SK-N-SH (cell line): ENCODE measurements at regions not wholly inside any gene's neighbourhood (a gene's known extent, or its start where the extent isn't known, plus 50 kb on each side); places are given as distances from the start of the nearest gene placed in this dataset.

Experiments
- CTCF ChIA-PET: fragments of 300-600, 350-600 bp; formaldehyde crosslinking; extraction: SDS; loops from one replicate; lab custom pipeline; 2021; lab: Yijun Ruan, JAX
- POLR2A ChIA-PET: fragments of 350-600 bp; sonication (Branson Sonifier 250); formaldehyde crosslinking; extraction: SDS; loops from one replicate; lab custom pipeline; 2020; ENCODE audit warnings: antibody characterized with exemption, inconsistent platforms; lab: Yijun Ruan, JAX
- DNase-seq: peaks from one replicate; pipeline ENCODE4 v3.0.0; 2012
- H2AFZ ChIP-seq: fragments of 200-600 bp; sonication (generic); 2 replicates; pipeline ENCODE4 v1.8.1; 2016; ENCODE audit warnings: antibody characterized with exemption, mild to moderate bottlenecking, low read depth
- H3F3A ChIP-seq: fragments of 200-600 bp; sonication (generic); replicated peaks from 2 replicates; pipeline ENCODE3; 2016; ENCODE audit warnings: antibody characterized with exemption, mild to moderate bottlenecking; ENCODE audit not compliant: insufficient read depth
- H3K27ac ChIP-seq, 2 experiments: fragments of 200-500 bp in 1 of 2; fragments of 200-600 bp in 1 of 2; sonication (Bioruptor generic) in 1 of 2; sonication (generic), shearing (Covaris generic) in 1 of 2; 2 replicates each; pipeline versions ENCODE4 v1.5.1 to v1.6.1; 2014 to 2016; ENCODE audit warnings: low read depth in 2 of 2, inconsistent platforms in 1 of 2, low read length in 1 of 2, mild to moderate bottlenecking in 1 of 2, mixed read lengths in 1 of 2
- H3K27me3 ChIP-seq: fragments of 200-600 bp; sonication (generic), shearing (Covaris generic); 2 replicates; pipeline ENCODE4 v1.6.1; 2016; ENCODE audit warnings: mixed run types; ENCODE audit not compliant: insufficient read depth
- H3K36me3 ChIP-seq, 2 experiments: fragments of 200-500 bp in 1 of 2; fragments of 200-600 bp in 1 of 2; sonication (Bioruptor generic) in 1 of 2; sonication (generic) in 1 of 2; replicated peaks in 1 of 2; 2 replicates each; pipeline versions ENCODE3 to v1.5.1; 2014 to 2016; ENCODE audit warnings: low read length in 1 of 2, mild to moderate bottlenecking in 1 of 2; ENCODE audit not compliant: insufficient read depth in 2 of 2, control insufficient read depth in 1 of 2
- H3K4me1 ChIP-seq, 2 experiments: fragments of 200-500 bp in 1 of 2; fragments of 200-600 bp in 1 of 2; sonication (Bioruptor generic) in 1 of 2; sonication (generic), shearing (Covaris generic) in 1 of 2; 2 replicates each; pipeline versions ENCODE4 v1.5.1 to v1.6.1; 2014 to 2016; ENCODE audit warnings: low read depth in 1 of 2, low read length in 1 of 2, mixed run types in 1 of 2; ENCODE audit not compliant: insufficient read depth in 2 of 2, control insufficient read depth in 1 of 2
- H3K4me2 ChIP-seq: fragments of 200-600 bp; sonication (generic), shearing (Covaris generic); 2 replicates; pipeline ENCODE4 v1.6.1; 2017; ENCODE audit warnings: mixed run types
- H3K4me3 ChIP-seq, 2 experiments: fragments of 200-500 bp in 1 of 2; fragments of 200-600 bp in 1 of 2; sonication (Bioruptor generic) in 1 of 2; sonication (generic), shearing (Covaris generic) in 1 of 2; 2 replicates each; pipeline versions ENCODE4 v1.5.1 to v1.8.1; 2014 to 2016; ENCODE audit warnings: low read depth in 2 of 2, inconsistent platforms in 1 of 2, low read length in 1 of 2, mild to moderate bottlenecking in 1 of 2, mixed read lengths in 1 of 2, moderate library complexity in 1 of 2
- H3K79me2 ChIP-seq: fragments of 200-600 bp; sonication (generic); 2 replicates; pipeline ENCODE4 v1.8.1; 2017; ENCODE audit warnings: mild to moderate bottlenecking; ENCODE audit not compliant: insufficient read depth
- H3K9ac ChIP-seq: fragments of 200-600 bp; sonication (generic); 2 replicates; pipeline ENCODE4 v1.6.1; 2017; ENCODE audit warnings: mixed run types
- H3K9me2 ChIP-seq: fragments of 200-600 bp; sonication (generic); 2 replicates; pipeline ENCODE4 v1.6.1; 2017; ENCODE audit warnings: mixed run types
- H3K9me3 ChIP-seq: fragments of 200-600 bp; sonication (generic); 2 replicates; pipeline ENCODE4 v1.6.1; 2017; ENCODE audit warnings: mixed run types, mild to moderate bottlenecking, moderate library complexity
- H4K20me1 ChIP-seq: fragments of 200-600 bp; sonication (generic); 2 replicates; pipeline ENCODE4 v1.6.1; 2017; ENCODE audit warnings: mild to moderate bottlenecking, mixed run types; ENCODE audit not compliant: insufficient read depth
- ELF1 ChIP-seq: IDR thresholded peaks from 2 replicates; pipeline ENCODE4 v1.4.0; 2012
- EP300 ChIP-seq, 2 experiments: IDR thresholded peaks; 2 replicates each; pipeline versions ENCODE4 v1.4.0 to v1.6.1; 2012; ENCODE audit warnings: borderline replicate concordance in 1 of 2, low read depth in 1 of 2, low read length in 1 of 2
- EZH2phosphoT487 ChIP-seq: fragments of 200-600 bp; sonication (generic); IDR thresholded peaks from 2 replicates; pipeline ENCODE4 v1.6.1; 2017; ENCODE audit warnings: low read depth, mixed run types, mild to moderate bottlenecking, antibody characterized with exemption, moderate library complexity, borderline replicate concordance
- GABPA ChIP-seq: IDR thresholded peaks from 2 replicates; pipeline ENCODE4 v1.4.0; 2012; ENCODE audit warnings: low read depth, mild to moderate bottlenecking
- JUND ChIP-seq: IDR thresholded peaks from 2 replicates; pipeline ENCODE4 v1.4.0; 2012
- NFIC ChIP-seq: IDR thresholded peaks from 2 replicates; pipeline ENCODE4 v1.4.0; 2012; ENCODE audit warnings: borderline replicate concordance
- NRF1 ChIP-seq: IDR thresholded peaks from 2 replicates; pipeline ENCODE4 v1.6.1; 2012; ENCODE audit warnings: low read depth, mild to moderate bottlenecking, low read length
- RCOR1 ChIP-seq: fragments of 150-350 bp; IDR thresholded peaks from 2 replicates; pipeline ENCODE4 v1.6.1; 2017; ENCODE audit warnings: antibody characterized with exemption, low read length
- RXRA ChIP-seq: IDR thresholded peaks from 2 replicates; pipeline ENCODE4 v1.4.0; 2012; ENCODE audit warnings: low read depth, mild to moderate bottlenecking, borderline replicate concordance
- TCF12 ChIP-seq: IDR thresholded peaks from 2 replicates; pipeline ENCODE4 v1.4.0; 2012
- WGBS: methylation state at CpG from one replicate; pipeline ENCODE4 v1.1.6; 2017; ENCODE audit warnings: low lambda C conversion rate; 5-methylcytosine and 5-hydroxymethylcytosine counted together
- TF ChIP-seq, protein P1 (sequence below): fragments of 200-600 bp; sonication (generic); IDR thresholded peaks from 2 replicates; pipeline ENCODE4 v1.6.1; 2017; ENCODE audit warnings: antibody characterized with exemption, mild to moderate bottlenecking, moderate library complexity
- TF ChIP-seq, protein P2 (sequence below): IDR thresholded peaks from 2 replicates; pipeline ENCODE4 v1.4.0; 2012; ENCODE audit warnings: low read depth
- TF ChIP-seq, protein P3 (sequence below): IDR thresholded peaks from 2 replicates; pipeline ENCODE4; 2012
- TF ChIP-seq, protein P4 (sequence below): IDR thresholded peaks from 2 replicates; pipeline ENCODE4 v1.6.1; 2012; ENCODE audit warnings: mild to moderate bottlenecking, low read depth, low read length, moderate library complexity
- TF ChIP-seq, protein P5 (sequence below): IDR thresholded peaks from 2 replicates; pipeline ENCODE4 v1.4.0; 2012; ENCODE audit warnings: low read depth, borderline replicate concordance
- TF ChIP-seq, protein P6 (sequence below): fragments of 150-350 bp; IDR thresholded peaks from 2 replicates; pipeline ENCODE4 v1.6.1; 2016; ENCODE audit warnings: mild to moderate bottlenecking, low read depth, low read length

DNA sequence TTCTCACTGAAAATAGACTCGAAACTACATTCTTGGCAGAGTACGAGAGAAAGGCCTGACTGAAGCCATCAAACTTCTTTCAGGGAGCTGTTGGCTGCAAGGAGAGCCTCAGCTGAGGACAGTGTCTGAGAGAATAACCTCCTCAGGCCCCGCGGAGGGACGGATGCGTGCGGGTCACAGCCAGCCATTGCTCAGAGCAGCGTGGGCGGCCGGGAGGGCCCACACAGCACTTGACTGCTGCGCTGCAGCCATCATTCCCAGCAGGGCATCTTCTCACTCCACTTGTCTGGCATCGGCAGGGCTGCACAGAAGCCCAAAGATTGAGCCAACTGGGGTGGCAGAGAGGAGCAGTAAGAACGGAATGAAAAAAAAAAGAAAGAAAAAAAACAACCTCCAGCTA is 113.5 kb downstream of the XCL2 start:
- Histone ChIP-seq H3K79me2 (no peaks in the 10 kb centered on the region), H3K9ac (no peak overlapping the region), H3K36me3 (no peaks in the 10 kb centered on the region), H3K9me2 (no peaks in the 10 kb centered on the region), H4K20me1 (no peaks in the 10 kb centered on the region), H2AFZ (no peak overlapping the region), H3K4me2 (no peak overlapping the region), H3K27me3 (no peaks in the 10 kb centered on the region), H3K9me3 (no peaks in the 10 kb centered on the region), H3K4me1 (peaks cover 0 to 14% of the 10 kb centered on the region in 2 experiments; a peak in 2 of 4 replicates), H3K4me3 (no peak overlapping the region), H3K27ac (no peak overlapping the region; a peak in 1 of 4 replicates), H3F3A (no peaks in the 10 kb centered on the region)
- TF ChIP-seq TCF12 (no peak), JUND (no peak), RXRA (no peak), ELF1 (no peak), GABPA (no peak), EZH2phosphoT487 (no peak), EP300 (IDR thresholded peaks at IDR 0.05; ENCODE audit: borderline replicate concordance in 1 of 2, low read depth in 1 of 2, low read length in 1 of 2) (no peak), NRF1 (no peak), NFIC (no peak), RCOR1 (no peak)
- TF ChIP-seq, protein P1, sequence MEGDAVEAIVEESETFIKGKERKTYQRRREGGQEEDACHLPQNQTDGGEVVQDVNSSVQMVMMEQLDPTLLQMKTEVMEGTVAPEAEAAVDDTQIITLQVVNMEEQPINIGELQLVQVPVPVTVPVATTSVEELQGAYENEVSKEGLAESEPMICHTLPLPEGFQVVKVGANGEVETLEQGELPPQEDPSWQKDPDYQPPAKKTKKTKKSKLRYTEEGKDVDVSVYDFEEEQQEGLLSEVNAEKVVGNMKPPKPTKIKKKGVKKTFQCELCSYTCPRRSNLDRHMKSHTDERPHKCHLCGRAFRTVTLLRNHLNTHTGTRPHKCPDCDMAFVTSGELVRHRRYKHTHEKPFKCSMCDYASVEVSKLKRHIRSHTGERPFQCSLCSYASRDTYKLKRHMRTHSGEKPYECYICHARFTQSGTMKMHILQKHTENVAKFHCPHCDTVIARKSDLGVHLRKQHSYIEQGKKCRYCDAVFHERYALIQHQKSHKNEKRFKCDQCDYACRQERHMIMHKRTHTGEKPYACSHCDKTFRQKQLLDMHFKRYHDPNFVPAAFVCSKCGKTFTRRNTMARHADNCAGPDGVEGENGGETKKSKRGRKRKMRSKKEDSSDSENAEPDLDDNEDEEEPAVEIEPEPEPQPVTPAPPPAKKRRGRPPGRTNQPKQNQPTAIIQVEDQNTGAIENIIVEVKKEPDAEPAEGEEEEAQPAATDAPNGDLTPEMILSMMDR, result no peak
- TF ChIP-seq, protein P2, sequence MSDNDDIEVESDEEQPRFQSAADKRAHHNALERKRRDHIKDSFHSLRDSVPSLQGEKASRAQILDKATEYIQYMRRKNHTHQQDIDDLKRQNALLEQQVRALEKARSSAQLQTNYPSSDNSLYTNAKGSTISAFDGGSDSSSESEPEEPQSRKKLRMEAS, result no peak
- TF ChIP-seq, protein P3, sequence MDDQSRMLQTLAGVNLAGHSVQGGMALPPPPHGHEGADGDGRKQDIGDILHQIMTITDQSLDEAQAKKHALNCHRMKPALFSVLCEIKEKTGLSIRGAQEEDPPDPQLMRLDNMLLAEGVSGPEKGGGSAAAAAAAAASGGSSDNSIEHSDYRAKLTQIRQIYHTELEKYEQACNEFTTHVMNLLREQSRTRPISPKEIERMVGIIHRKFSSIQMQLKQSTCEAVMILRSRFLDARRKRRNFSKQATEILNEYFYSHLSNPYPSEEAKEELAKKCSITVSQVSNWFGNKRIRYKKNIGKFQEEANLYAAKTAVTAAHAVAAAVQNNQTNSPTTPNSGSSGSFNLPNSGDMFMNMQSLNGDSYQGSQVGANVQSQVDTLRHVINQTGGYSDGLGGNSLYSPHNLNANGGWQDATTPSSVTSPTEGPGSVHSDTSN, result no peak
- TF ChIP-seq, protein P4, sequence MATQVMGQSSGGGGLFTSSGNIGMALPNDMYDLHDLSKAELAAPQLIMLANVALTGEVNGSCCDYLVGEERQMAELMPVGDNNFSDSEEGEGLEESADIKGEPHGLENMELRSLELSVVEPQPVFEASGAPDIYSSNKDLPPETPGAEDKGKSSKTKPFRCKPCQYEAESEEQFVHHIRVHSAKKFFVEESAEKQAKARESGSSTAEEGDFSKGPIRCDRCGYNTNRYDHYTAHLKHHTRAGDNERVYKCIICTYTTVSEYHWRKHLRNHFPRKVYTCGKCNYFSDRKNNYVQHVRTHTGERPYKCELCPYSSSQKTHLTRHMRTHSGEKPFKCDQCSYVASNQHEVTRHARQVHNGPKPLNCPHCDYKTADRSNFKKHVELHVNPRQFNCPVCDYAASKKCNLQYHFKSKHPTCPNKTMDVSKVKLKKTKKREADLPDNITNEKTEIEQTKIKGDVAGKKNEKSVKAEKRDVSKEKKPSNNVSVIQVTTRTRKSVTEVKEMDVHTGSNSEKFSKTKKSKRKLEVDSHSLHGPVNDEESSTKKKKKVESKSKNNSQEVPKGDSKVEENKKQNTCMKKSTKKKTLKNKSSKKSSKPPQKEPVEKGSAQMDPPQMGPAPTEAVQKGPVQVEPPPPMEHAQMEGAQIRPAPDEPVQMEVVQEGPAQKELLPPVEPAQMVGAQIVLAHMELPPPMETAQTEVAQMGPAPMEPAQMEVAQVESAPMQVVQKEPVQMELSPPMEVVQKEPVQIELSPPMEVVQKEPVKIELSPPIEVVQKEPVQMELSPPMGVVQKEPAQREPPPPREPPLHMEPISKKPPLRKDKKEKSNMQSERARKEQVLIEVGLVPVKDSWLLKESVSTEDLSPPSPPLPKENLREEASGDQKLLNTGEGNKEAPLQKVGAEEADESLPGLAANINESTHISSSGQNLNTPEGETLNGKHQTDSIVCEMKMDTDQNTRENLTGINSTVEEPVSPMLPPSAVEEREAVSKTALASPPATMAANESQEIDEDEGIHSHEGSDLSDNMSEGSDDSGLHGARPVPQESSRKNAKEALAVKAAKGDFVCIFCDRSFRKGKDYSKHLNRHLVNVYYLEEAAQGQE, result no peak
- TF ChIP-seq, protein P5, sequence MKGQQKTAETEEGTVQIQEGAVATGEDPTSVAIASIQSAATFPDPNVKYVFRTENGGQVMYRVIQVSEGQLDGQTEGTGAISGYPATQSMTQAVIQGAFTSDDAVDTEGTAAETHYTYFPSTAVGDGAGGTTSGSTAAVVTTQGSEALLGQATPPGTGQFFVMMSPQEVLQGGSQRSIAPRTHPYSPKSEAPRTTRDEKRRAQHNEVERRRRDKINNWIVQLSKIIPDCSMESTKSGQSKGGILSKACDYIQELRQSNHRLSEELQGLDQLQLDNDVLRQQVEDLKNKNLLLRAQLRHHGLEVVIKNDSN, result no peak
- TF ChIP-seq, protein P6, sequence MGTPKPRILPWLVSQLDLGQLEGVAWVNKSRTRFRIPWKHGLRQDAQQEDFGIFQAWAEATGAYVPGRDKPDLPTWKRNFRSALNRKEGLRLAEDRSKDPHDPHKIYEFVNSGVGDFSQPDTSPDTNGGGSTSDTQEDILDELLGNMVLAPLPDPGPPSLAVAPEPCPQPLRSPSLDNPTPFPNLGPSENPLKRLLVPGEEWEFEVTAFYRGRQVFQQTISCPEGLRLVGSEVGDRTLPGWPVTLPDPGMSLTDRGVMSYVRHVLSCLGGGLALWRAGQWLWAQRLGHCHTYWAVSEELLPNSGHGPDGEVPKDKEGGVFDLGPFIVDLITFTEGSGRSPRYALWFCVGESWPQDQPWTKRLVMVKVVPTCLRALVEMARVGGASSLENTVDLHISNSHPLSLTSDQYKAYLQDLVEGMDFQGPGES, result no peak
- DNase-seq, result no peak
- ChIA-PET CTCF (interaction anchor here (5.4 kb wide), 1 partner anchor 9 kb away, joined by 41 read pairs; no protein-coding TSS in a partner anchor), POLR2A (no interaction called here)
- 95% methylated on average over 13 of the region's 13 CpGs for WGBS
